HepG2 (cell line): ENCODE measurements at regions not wholly inside any gene's neighbourhood (a gene's known extent, or its start where the extent isn't known, plus 50 kb on each side); places are given as distances from the start of the nearest gene placed in this dataset.

Experiments used
- FOXP1 ChIP-seq, 2 experiments: fragments of 450-650 bp in 1 of 2; IDR thresholded peaks; 2 replicates each; pipeline ENCODE4 v1.6.1; 2017 to 2018; ENCODE audit warnings: antibody characterized with exemption in 1 of 2
- GABPA ChIP-seq, 2 experiments: IDR thresholded peaks; 2 replicates each; pipeline ENCODE4 v1.6.1; 2011 to 2016; ENCODE audit warnings: low read depth in 2 of 2, low read length in 1 of 2, missing biosample characterization in 1 of 2, missing genetic modification characterization in 1 of 2
- KDM5B ChIP-seq: sonication (generic); formaldehyde crosslinking; IDR thresholded peaks from 2 replicates; pipeline ENCODE4 v1.4.0; 2020; ENCODE audit warnings: missing genetic modification reagents, mild to moderate bottlenecking, borderline replicate concordance
- MAFK ChIP-seq, 2 experiments: IDR thresholded peaks in 1 of 2; conservative IDR thresholded peaks in 1 of 2; 2 replicates each; pipeline ENCODE4 v1.6.1; 2011; ENCODE audit warnings: improper control_type of control experiment in 2 of 2, low read length in 2 of 2
- POLR2A ChIP-seq, 2 experiments: IDR thresholded peaks; 2 replicates each; pipeline ENCODE4 v1.6.1; 2011; ENCODE audit warnings: low read depth in 2 of 2, low read length in 2 of 2, mild to moderate bottlenecking in 1 of 2, moderate library complexity in 1 of 2; ENCODE audit not compliant: insufficient read depth in 1 of 2
- TAF1 ChIP-seq: sonication (generic); formaldehyde crosslinking; IDR thresholded peaks from 2 replicates; pipeline ENCODE4 v1.4.0; 2020; ENCODE audit warnings: missing genetic modification reagents
- TRIM24 ChIP-seq: sonication (generic); formaldehyde crosslinking; IDR thresholded peaks from 2 replicates; pipeline ENCODE4 v1.8.0; 2022; ENCODE audit warnings: mild to moderate bottlenecking, missing genetic modification reagents
- YEATS2 ChIP-seq: sonication (generic); formaldehyde crosslinking; IDR thresholded peaks from 2 replicates; pipeline ENCODE4 v1.4.0; 2020; ENCODE audit warnings: missing genetic modification reagents, borderline replicate concordance
- TF ChIP-seq, protein P1 (sequence below), 2 experiments: IDR thresholded peaks; 2 replicates each; pipeline ENCODE4 v1.6.1; 2011 to 2012; ENCODE audit warnings: low read length in 2 of 2, borderline replicate concordance in 1 of 2, low read depth in 1 of 2, mild to moderate bottlenecking in 1 of 2, moderate library complexity in 1 of 2
- TF ChIP-seq, protein P2 (sequence below): sonication (generic); formaldehyde crosslinking; IDR thresholded peaks from 2 replicates; pipeline ENCODE4 v1.5.0; 2020; ENCODE audit warnings: mild to moderate bottlenecking, missing genetic modification reagents, moderate library complexity
- TF ChIP-seq, protein P3 (sequence below): sonication (generic); formaldehyde crosslinking; IDR thresholded peaks from 2 replicates; pipeline ENCODE4 v1.5.0; 2020; ENCODE audit warnings: missing genetic modification reagents, mild to moderate bottlenecking, borderline replicate concordance

DNA sequence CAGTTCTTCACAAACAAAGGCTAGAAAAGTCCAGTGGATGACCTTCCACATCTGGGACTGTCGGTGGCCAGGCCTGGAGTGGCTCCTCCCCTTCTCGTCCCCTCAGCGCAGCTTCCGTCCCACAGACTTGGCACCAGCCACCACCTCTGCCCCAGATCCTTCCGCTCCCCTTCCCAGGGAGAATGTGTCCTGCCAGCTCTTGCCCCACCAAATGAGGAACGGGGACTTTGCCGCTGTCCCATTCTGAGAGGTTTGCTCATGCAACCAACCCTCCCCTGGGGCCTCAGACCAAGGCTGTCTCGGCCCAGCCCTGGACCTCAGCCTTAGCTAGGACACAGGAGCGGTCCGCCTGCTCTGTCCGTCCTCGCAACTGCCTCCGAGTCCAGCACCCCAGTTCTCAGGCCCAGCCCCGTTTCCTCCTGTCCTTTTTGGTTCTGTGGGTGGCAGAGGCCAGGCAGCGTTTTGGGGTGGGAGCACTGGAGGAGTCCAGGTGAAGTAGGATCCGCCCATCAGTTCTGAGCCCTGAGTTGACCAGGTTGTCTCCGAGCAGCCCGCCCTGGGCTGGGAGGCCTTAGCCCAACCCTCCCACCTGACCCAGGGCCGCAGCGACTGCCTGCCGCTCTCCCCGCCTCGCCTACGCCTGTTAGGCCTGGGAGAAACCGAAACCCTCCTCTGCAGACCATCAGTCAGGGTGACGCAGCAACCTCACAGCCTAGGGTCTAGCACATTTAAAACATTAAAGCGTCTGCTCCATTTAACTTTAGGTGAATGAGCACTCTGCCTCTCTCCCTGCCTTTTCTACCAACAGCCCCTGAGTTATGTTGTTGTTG is 284.3 kb downstream of the FOXO1 start:
- no peak for TF ChIP-seq GABPA (IDR thresholded peaks at IDR 0.05; ENCODE audit: low read depth, low read length)
- no peak for TF ChIP-seq GABPA (CRISPR knock-in tag; IDR thresholded peaks at IDR 0.05; ENCODE audit: low read depth)
- TF ChIP-seq KDM5B (CRISPR knock-in tag): no peak
- no peak for TF ChIP-seq YEATS2 (CRISPR knock-in tag)
- TF ChIP-seq MAFK (conservative IDR thresholded peaks at IDR 0.05 in 1 of 2, IDR thresholded peaks at IDR 0.05 in 1 of 2; ENCODE audit: low read length in 2 of 2): no peak
- no peak for TF ChIP-seq FOXP1 (IDR thresholded peaks at IDR 0.05)
- no peak for TF ChIP-seq FOXP1 (CRISPR knock-in tag; IDR thresholded peaks at IDR 0.05)
- TF ChIP-seq, protein P1, sequence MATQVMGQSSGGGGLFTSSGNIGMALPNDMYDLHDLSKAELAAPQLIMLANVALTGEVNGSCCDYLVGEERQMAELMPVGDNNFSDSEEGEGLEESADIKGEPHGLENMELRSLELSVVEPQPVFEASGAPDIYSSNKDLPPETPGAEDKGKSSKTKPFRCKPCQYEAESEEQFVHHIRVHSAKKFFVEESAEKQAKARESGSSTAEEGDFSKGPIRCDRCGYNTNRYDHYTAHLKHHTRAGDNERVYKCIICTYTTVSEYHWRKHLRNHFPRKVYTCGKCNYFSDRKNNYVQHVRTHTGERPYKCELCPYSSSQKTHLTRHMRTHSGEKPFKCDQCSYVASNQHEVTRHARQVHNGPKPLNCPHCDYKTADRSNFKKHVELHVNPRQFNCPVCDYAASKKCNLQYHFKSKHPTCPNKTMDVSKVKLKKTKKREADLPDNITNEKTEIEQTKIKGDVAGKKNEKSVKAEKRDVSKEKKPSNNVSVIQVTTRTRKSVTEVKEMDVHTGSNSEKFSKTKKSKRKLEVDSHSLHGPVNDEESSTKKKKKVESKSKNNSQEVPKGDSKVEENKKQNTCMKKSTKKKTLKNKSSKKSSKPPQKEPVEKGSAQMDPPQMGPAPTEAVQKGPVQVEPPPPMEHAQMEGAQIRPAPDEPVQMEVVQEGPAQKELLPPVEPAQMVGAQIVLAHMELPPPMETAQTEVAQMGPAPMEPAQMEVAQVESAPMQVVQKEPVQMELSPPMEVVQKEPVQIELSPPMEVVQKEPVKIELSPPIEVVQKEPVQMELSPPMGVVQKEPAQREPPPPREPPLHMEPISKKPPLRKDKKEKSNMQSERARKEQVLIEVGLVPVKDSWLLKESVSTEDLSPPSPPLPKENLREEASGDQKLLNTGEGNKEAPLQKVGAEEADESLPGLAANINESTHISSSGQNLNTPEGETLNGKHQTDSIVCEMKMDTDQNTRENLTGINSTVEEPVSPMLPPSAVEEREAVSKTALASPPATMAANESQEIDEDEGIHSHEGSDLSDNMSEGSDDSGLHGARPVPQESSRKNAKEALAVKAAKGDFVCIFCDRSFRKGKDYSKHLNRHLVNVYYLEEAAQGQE (IDR thresholded peaks at IDR 0.05; ENCODE audit: borderline replicate concordance in 1 of 2, low read depth in 1 of 2, low read length in 2 of 2): no peak
- TF ChIP-seq, protein P2, sequence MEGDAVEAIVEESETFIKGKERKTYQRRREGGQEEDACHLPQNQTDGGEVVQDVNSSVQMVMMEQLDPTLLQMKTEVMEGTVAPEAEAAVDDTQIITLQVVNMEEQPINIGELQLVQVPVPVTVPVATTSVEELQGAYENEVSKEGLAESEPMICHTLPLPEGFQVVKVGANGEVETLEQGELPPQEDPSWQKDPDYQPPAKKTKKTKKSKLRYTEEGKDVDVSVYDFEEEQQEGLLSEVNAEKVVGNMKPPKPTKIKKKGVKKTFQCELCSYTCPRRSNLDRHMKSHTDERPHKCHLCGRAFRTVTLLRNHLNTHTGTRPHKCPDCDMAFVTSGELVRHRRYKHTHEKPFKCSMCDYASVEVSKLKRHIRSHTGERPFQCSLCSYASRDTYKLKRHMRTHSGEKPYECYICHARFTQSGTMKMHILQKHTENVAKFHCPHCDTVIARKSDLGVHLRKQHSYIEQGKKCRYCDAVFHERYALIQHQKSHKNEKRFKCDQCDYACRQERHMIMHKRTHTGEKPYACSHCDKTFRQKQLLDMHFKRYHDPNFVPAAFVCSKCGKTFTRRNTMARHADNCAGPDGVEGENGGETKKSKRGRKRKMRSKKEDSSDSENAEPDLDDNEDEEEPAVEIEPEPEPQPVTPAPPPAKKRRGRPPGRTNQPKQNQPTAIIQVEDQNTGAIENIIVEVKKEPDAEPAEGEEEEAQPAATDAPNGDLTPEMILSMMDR (CRISPR knock-in tag): no peak
- TF ChIP-seq, protein P3, sequence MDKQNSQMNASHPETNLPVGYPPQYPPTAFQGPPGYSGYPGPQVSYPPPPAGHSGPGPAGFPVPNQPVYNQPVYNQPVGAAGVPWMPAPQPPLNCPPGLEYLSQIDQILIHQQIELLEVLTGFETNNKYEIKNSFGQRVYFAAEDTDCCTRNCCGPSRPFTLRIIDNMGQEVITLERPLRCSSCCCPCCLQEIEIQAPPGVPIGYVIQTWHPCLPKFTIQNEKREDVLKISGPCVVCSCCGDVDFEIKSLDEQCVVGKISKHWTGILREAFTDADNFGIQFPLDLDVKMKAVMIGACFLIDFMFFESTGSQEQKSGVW (CRISPR knock-in tag): no peak
- no peak for TF ChIP-seq TRIM24
- TF ChIP-seq TAF1 (CRISPR knock-in tag): no peak
- TF ChIP-seq POLR2A (IDR thresholded peaks at IDR 0.05; ENCODE audit: insufficient read depth in 1 of 2, low read depth in 2 of 2, low read length in 2 of 2): no peak
